Ascending aorta (tissue), 2 donors: ENCODE measurements at regions not wholly inside any gene's neighbourhood (a gene's known extent, or its start where the extent isn't known, plus 50 kb on each side); places are given as distances from the start of the nearest gene placed in this dataset.

ENCODE experiments used
- DNase-seq, 2 donors: peaks; one replicate each; pipeline ENCODE4 v3.0.0-alpha.2; 2019; ENCODE audit warnings: low spot score in 2 of 2
- H3K27ac ChIP-seq, 2 donors: fragments of 200-600 bp; sonication (generic); one replicate each; pipeline ENCODE4 v1.5.1; 2016 to 2017; ENCODE audit warnings: mild to moderate bottlenecking in 1 of 2
- H3K27me3 ChIP-seq: fragments of 200-600 bp; sonication (generic); one replicate; pipeline ENCODE4 v1.5.1; 2017
- H3K36me3 ChIP-seq, 2 donors: fragments of 200-600 bp; sonication (generic); one replicate each; pipeline ENCODE4 v1.5.1; 2016
- H3K4me1 ChIP-seq, 2 donors: fragments of 200-600 bp; sonication (generic); one replicate each; pipeline ENCODE4 v1.5.1; 2016 to 2017; ENCODE audit warnings: mild to moderate bottlenecking in 1 of 2
- H3K4me3 ChIP-seq, 2 donors: fragments of 200-600 bp; sonication (generic); one replicate each; pipeline ENCODE4 v1.5.1; 2016 to 2017; ENCODE audit warnings: mild to moderate bottlenecking in 1 of 2
- H3K9me3 ChIP-seq, 2 donors: fragments of 200-600 bp; sonication (generic); one replicate each; pipeline ENCODE4 v1.5.1; 2016
- intact Hi-C: fragments of 100-400 bp; cut with DNase I; formaldehyde crosslinking; loops from one replicate; pipeline ENCODE4 v1.15.1; 2023
- TF ChIP-seq, protein P1 (sequence below), 3 experiments: fragments of 200-600 bp in 2 of 3; fragments of 450-650 bp in 1 of 3; sonication (generic) in 2 of 3; IDR thresholded peaks; one replicate each; pipeline ENCODE4 v1.5.1; 2016 to 2019; ENCODE audit warnings: antibody characterized with exemption in 3 of 3, mild to moderate bottlenecking in 1 of 3, moderate library complexity in 1 of 3

DNA sequence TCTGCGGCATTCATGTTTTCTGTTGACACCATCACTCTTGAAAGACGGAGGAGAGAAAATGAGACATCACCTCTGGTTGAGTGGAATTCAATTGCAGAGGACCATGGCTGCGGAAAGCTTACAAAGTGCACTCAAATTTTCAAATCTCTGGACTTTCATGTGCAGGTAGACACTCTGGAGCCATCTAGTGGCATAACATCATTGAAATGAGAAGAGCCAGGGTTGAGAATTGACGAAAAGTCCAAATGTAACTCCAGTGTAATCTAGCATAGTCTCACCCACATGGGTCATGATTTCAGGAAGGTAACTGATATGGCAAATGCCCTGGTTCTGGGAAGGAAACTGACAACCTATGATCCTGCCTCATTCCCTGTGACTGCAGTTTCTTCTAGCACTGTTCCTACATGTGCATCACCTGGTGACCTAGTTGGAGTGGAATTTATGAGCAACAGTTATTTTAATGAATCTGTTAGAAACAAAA lies 687.8 kb downstream of the KCNA4 start:
- no peaks in the 10 kb centered on the region for H3K27me3 ChIP-seq
- DNase-seq: no peak
- intact Hi-C loops: loop anchor here (5.0 kb wide), 1 partner anchor 57 kb away; no protein-coding TSS in a partner anchor
- TF ChIP-seq, protein P1, sequence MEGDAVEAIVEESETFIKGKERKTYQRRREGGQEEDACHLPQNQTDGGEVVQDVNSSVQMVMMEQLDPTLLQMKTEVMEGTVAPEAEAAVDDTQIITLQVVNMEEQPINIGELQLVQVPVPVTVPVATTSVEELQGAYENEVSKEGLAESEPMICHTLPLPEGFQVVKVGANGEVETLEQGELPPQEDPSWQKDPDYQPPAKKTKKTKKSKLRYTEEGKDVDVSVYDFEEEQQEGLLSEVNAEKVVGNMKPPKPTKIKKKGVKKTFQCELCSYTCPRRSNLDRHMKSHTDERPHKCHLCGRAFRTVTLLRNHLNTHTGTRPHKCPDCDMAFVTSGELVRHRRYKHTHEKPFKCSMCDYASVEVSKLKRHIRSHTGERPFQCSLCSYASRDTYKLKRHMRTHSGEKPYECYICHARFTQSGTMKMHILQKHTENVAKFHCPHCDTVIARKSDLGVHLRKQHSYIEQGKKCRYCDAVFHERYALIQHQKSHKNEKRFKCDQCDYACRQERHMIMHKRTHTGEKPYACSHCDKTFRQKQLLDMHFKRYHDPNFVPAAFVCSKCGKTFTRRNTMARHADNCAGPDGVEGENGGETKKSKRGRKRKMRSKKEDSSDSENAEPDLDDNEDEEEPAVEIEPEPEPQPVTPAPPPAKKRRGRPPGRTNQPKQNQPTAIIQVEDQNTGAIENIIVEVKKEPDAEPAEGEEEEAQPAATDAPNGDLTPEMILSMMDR (IDR thresholded peaks at IDR 0.05): peak; percentile 30 to 63 (median 36)
- H3K36me3 ChIP-seq: no peaks in the 10 kb centered on the region
- no peaks in the 10 kb centered on the region for H3K4me1 ChIP-seq
- H3K9me3 ChIP-seq: no peaks in the 10 kb centered on the region
- no peak overlapping the region for H3K27ac ChIP-seq
- H3K4me3 ChIP-seq: no peak overlapping the region

DNA sequence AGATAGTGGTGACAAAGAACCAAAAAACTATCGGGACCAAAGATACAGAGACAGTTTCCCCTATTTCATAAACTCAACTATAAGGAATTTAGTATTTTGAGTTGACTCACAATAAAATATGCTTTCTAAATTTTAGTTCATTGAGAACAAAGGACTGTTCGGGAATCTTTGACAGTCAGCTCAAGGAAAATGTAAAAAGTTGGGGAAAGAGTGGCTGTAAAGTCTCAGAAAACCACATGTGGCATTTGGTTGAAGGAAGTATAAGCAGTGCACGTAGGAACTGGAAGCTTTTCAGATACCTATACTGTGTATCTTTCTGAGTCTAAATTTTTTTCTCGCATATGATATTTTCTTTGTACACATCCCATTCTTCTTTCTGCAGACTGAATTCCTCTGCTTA lies 688.9 kb downstream of the KCNA4 start:
- Histone ChIP-seq H3K27ac (no peak overlapping the region), H3K9me3 (no peaks in the 10 kb centered on the region), H3K27me3 (no peaks in the 10 kb centered on the region), H3K4me3 (no peak overlapping the region), H3K36me3 (no peaks in the 10 kb centered on the region), H3K4me1 (no peaks in the 10 kb centered on the region)
- no peak for DNase-seq
- TF ChIP-seq, protein P1 (IDR thresholded peaks at IDR 0.05): no peak
- intact Hi-C loops: loop anchor here (5.0 kb wide), 1 partner anchor 56 kb away; no protein-coding TSS in a partner anchor

- no peak overlapping the region for H3K4me3 ChIP-seq
- no peaks in the 10 kb centered on the region for H3K4me1 ChIP-seq
- H3K9me3 ChIP-seq: no peaks in the 10 kb centered on the region
- intact Hi-C loops: loop anchor here (5.0 kb wide), 1 partner anchor 54 kb away; no protein-coding TSS in a partner anchor
- no peaks in the 10 kb centered on the region for H3K27me3 ChIP-seq
- H3K27ac ChIP-seq: no peak overlapping the region
- no peak for DNase-seq
- no peaks in the 10 kb centered on the region for H3K36me3 ChIP-seq
- TF ChIP-seq, protein P1 (IDR thresholded peaks at IDR 0.05): no peak
Measured at GRCh38 chr11:29326757-29327156, 690.1 kb downstream of the KCNA4 start.

DNA sequence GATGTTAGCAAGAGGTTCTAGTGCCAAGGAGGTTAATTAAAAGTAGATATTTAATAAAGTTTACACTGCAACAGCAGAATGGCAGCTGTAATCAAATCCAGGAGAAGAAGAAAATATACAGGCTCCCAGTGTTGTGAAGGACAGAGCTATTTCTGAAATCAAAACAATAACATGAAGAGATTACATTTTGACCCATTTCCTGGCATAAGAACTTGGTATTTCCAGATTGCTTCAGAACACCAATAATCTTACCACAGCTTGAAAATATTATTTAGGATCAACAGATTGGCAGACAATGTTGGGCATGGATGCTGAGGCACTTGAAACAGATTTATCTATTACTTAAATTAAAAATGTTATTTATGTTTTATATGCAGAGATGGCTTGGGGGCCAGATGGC lies 692.5 kb downstream of the KCNA4 start:
- no peaks in the 10 kb centered on the region for H3K36me3 ChIP-seq
- DNase-seq: no peak
- TF ChIP-seq, protein P1 (IDR thresholded peaks at IDR 0.05): no peak
- no peak overlapping the region for H3K4me3 ChIP-seq
- H3K27me3 ChIP-seq: no peaks in the 10 kb centered on the region
- intact Hi-C loops: no loop called here
- H3K4me1 ChIP-seq: no peaks in the 10 kb centered on the region
- no peak overlapping the region for H3K27ac ChIP-seq
- no peaks in the 10 kb centered on the region for H3K9me3 ChIP-seq

DNA sequence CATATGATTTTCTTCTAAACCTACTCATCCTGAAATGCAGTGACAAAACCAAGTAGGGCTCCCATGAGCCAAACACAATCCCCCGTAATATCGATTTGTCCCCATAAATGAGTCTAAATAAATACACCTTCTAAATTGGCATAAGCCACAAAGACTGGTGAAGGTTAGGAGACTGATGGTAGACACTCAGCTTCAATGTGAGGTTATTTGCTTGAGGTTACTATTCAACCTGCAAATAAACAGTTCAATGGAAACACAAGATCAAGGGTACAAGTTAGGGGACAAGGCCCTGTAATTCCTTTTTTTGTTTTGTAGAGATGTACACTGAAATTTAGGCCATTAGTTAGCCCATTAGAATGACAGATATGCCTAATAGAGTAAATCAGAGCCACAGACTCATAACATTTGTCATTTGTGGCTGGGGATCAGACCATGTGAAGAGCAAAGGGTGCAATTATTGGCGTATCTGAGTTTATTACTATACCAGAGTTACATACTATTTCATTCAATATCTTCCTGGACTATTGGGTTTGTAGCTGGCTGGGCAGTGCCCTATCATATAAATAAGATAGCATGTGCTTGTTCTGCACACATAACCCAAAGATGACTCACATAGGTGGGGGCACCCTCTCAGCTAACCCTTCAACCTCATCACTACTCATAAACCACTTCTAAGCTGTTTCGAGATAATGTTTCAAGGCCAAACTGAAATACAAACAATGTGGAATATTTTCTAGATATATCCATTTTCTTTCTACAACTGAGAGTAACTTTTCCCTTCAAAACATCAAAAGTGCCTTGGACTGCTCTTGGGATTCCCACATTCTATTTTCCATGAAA lies 695.3 kb downstream of the KCNA4 start:
- intact Hi-C loops: no loop called here
- H3K4me3 ChIP-seq: no peak overlapping the region
- H3K36me3 ChIP-seq: no peaks in the 10 kb centered on the region
- TF ChIP-seq, protein P1 (IDR thresholded peaks at IDR 0.05): no peak
- no peaks in the 10 kb centered on the region for H3K4me1 ChIP-seq
- DNase-seq: no peak
- H3K9me3 ChIP-seq: no peaks in the 10 kb centered on the region
- no peak overlapping the region for H3K27ac ChIP-seq
- no peaks in the 10 kb centered on the region for H3K27me3 ChIP-seq
